HepG2 (cell line): ENCODE measurements at regions not wholly inside any gene's neighbourhood (a gene's known extent, or its start where the extent isn't known, plus 50 kb on each side); places are given as distances from the start of the nearest gene placed in this dataset.

Experiments used
- ATAC-seq: fragments of 200-7000 bp; cut with Tn5 transposase; 3 replicates; pipeline ENCODE4 v1.9.1; 2020; ENCODE audit warnings: mild to moderate bottlenecking, moderate library complexity
- BruUV-seq: library from RNA; stranded (reverse); fragments of 400-500 nt; replicated peaks from 2 replicates; lab custom pipeline; 2021; lab: Mats Ljungman, UMichigan
- CTCF ChIA-PET: fragments of 300-600 bp; formaldehyde crosslinking; extraction: SDS; loops from one replicate; lab custom pipeline; 2021; ENCODE audit warnings: low total read pairs, inconsistent platforms, low intra/inter-chr PET ratio; lab: Yijun Ruan, JAX
- POLR2A ChIA-PET: fragments of 350-600 bp; sonication (Branson Sonifier 250); formaldehyde crosslinking; loops from one replicate; lab custom pipeline; 2020; ENCODE audit warnings: antibody characterized with exemption, inconsistent platforms; lab: Yijun Ruan, JAX
- DNase-seq: peaks from one replicate; pipeline ENCODE4 v3.0.0-alpha.2; 2015; ENCODE audit warnings: low spot score
- FAIRE-seq: peaks from 3 replicates; lab custom pipeline; 2011; peaks lifted over from hg19 to GRCh38; lab: Jason Lieb, UNC
- H2AFZ ChIP-seq: one replicate; pipeline ENCODE4 v1.6.1; 2011; ENCODE audit warnings: low read length, inconsistent platforms
- H3K27ac ChIP-seq: fragments of 300-600 bp; 3 replicates; pipeline ENCODE4 v1.8.0; 2011; ENCODE audit warnings: mixed run types, mild to moderate bottlenecking, mixed read lengths, low read length, inconsistent platforms; ENCODE audit not compliant: insufficient read depth; ENCODE audit errors: extremely low read length
- H3K27me3 ChIP-seq, 2 experiments: fragments of 200-600 bp in 1 of 2; 2 replicates in 1 of 2; 3 replicates in 1 of 2; pipeline versions ENCODE4 v1.6.0 to v1.8.0; 2011; ENCODE audit warnings: low read length in 2 of 2, mild to moderate bottlenecking in 2 of 2, moderate library complexity in 2 of 2, inconsistent platforms in 1 of 2; ENCODE audit not compliant: insufficient read depth in 2 of 2, control insufficient read depth in 1 of 2
- H3K36me3 ChIP-seq, 2 experiments: fragments of 200-600 bp in 1 of 2; replicated peaks in 1 of 2; 2 replicates in 1 of 2; 3 replicates in 1 of 2; pipeline versions ENCODE4 v1.5.1 to v1.8.0; 2011; ENCODE audit warnings: low read length in 2 of 2, inconsistent platforms in 1 of 2; ENCODE audit not compliant: insufficient read depth in 2 of 2, control insufficient read depth in 1 of 2
- H3K4me1 ChIP-seq: 2 replicates; pipeline ENCODE4 v1.5.1; 2012; ENCODE audit warnings: low read length, inconsistent platforms; ENCODE audit not compliant: insufficient read depth
- H3K4me2 ChIP-seq: 2 replicates; pipeline ENCODE4 v1.6.0; 2011; ENCODE audit warnings: low read depth, low read length, inconsistent platforms
- H3K4me3 ChIP-seq, 3 experiments: fragments of 200-600 bp in 1 of 3; sonication (generic), shearing (Covaris generic) in 1 of 3; replicated peaks in 1 of 3; 2 replicates each; pipeline ENCODE4 v1.5.1; 2011 to 2016; ENCODE audit warnings: low read length in 3 of 3, inconsistent platforms in 2 of 3, low read depth in 2 of 3, mild to moderate bottlenecking in 2 of 3, control low read depth in 1 of 3, mixed read lengths in 1 of 3; ENCODE audit not compliant: insufficient read depth in 1 of 3
- H3K79me2 ChIP-seq: one replicate; pipeline ENCODE4 v1.6.1; 2011; ENCODE audit warnings: low read length, inconsistent platforms; ENCODE audit not compliant: insufficient read depth
- H3K9ac ChIP-seq: 2 replicates; pipeline ENCODE4 v1.6.0; 2011; ENCODE audit warnings: mild to moderate bottlenecking, low read depth, low read length, inconsistent platforms; ENCODE audit not compliant: insufficient read depth
- H3K9me3 ChIP-seq: 2 replicates; pipeline ENCODE4 v1.5.1; 2012; ENCODE audit warnings: mild to moderate bottlenecking, low read length
- H4K20me1 ChIP-seq: 2 replicates; pipeline ENCODE4 v1.6.0; 2011; ENCODE audit warnings: inconsistent platforms, mild to moderate bottlenecking, low read length, moderate library complexity; ENCODE audit not compliant: insufficient read depth
- ATF3 ChIP-seq: sonication (generic); formaldehyde crosslinking; IDR thresholded peaks from 2 replicates; pipeline ENCODE4 v1.4.0; 2020; ENCODE audit warnings: missing genetic modification reagents
- ETS1 ChIP-seq: sonication (generic); formaldehyde crosslinking; IDR thresholded peaks from 2 replicates; pipeline ENCODE4 v1.4.0; 2020; ENCODE audit warnings: missing genetic modification reagents
- GMEB1 ChIP-seq: sonication (generic); formaldehyde crosslinking; IDR thresholded peaks from 2 replicates; pipeline ENCODE4 v1.5.1; 2020; ENCODE audit warnings: missing genetic modification reagents, mild to moderate bottlenecking, borderline replicate concordance
- SRSF1 ChIP-seq: fragments of 200-400 bp; formaldehyde crosslinking; optimal IDR thresholded peaks from 2 replicates; pipeline ENCODE3; 2017; ENCODE audit warnings: mild to moderate bottlenecking, low read depth, low read length, moderate library complexity
- TCF12 ChIP-seq, 2 experiments: fragments of 450-650 bp in 1 of 2; sonication (generic) in 1 of 2; formaldehyde crosslinking in 1 of 2; IDR thresholded peaks; 2 replicates each; pipeline versions ENCODE4 v1.6.1 to v1.8.0; 2017 to 2022; ENCODE audit warnings: antibody characterized with exemption in 1 of 2, mild to moderate bottlenecking in 1 of 2, missing genetic modification reagents in 1 of 2, moderate library complexity in 1 of 2
- TFDP2 ChIP-seq: sonication (generic); formaldehyde crosslinking; IDR thresholded peaks from 2 replicates; pipeline ENCODE4 v1.4.0; 2020; ENCODE audit warnings: missing genetic modification reagents
- ZNF121 ChIP-seq: sonication (generic); formaldehyde crosslinking; IDR thresholded peaks from 2 replicates; pipeline ENCODE4 v1.5.0; 2020; ENCODE audit warnings: mild to moderate bottlenecking, missing genetic modification reagents
- ZNF691 ChIP-seq: sonication (generic); formaldehyde crosslinking; IDR thresholded peaks from 2 replicates; pipeline ENCODE4 v1.4.0; 2020; ENCODE audit warnings: missing genetic modification reagents, low read depth, mild to moderate bottlenecking, borderline replicate concordance
- ZNF879 ChIP-seq: sonication (generic); formaldehyde crosslinking; IDR thresholded peaks from 2 replicates; pipeline ENCODE4 v1.8.1; 2023; ENCODE audit warnings: missing genetic modification reagents
- WGBS: methylation state at CpG from one replicate; pipeline ENCODE4 v1.1.6; 2017; ENCODE audit warnings: low lambda C conversion rate; 5-methylcytosine and 5-hydroxymethylcytosine counted together
- in situ Hi-C: cut with HindIII; loops from 2 replicates; pipeline ENCODE4 v1.10.0; 2017; ENCODE audit warnings: low pct_unique_long_range_greater_than_20kb; ENCODE audit not compliant: extremely low pct_ligation_motif_present
- intact Hi-C: fragments of 100-400 bp; cut with micrococcal nuclease; formaldehyde crosslinking; loops from one replicate; pipeline ENCODE4 v1.10.0; 2022; ENCODE audit not compliant: unreplicated experiment

GRCh38 chr3:4225005-4225471 lies 78.1 kb upstream of the SETMAR start (continued):
- TF ChIP-seq ATF3 (CRISPR knock-in tag), result no peak
- no peak for TF ChIP-seq TCF12 (IDR thresholded peaks at IDR 0.05)
- TF ChIP-seq TCF12 (CRISPR knock-in tag; IDR thresholded peaks at IDR 0.05), result no peak
- no peak for TF ChIP-seq ZNF879 (CRISPR knock-in tag)
- TF ChIP-seq SRSF1, result no peak
- TF ChIP-seq GMEB1 (CRISPR knock-in tag), result no peak
- no peak for TF ChIP-seq ZNF691
- TF ChIP-seq TFDP2 (CRISPR knock-in tag), result no peak

GRCh38 chr3:4228295-4228694 lies 74.9 kb upstream of the SETMAR start:
- no peaks in the 10 kb centered on the region for H3K36me3 ChIP-seq
- intact Hi-C loops, result no loop called here
- no peaks in the 10 kb centered on the region for H3K9me3 ChIP-seq
- H4K20me1 ChIP-seq, result no peaks in the 10 kb centered on the region
- H2AFZ ChIP-seq, result no peak overlapping the region
- no peak for DNase-seq
- H3K4me3 ChIP-seq, result no peak overlapping the region
- ChIA-PET POLR2A (no interaction called here), CTCF (no interaction called here)
- 22% methylated on average over 2 of the region's 2 CpGs for WGBS
- no peaks in the 10 kb centered on the region for H3K4me1 ChIP-seq
- no peaks in the 10 kb centered on the region for H3K27me3 ChIP-seq
- TF ChIP-seq ETS1 (CRISPR knock-in tag), result no peak
- no peak for TF ChIP-seq ZNF121 (CRISPR knock-in tag)
- H3K4me2 ChIP-seq, result no peak overlapping the region
- in situ Hi-C loops, result no loop called here
- FAIRE-seq, result no peak
- no peak overlapping the region for H3K9ac ChIP-seq
- ATAC-seq, result no peak
- no peak overlapping the region for H3K27ac ChIP-seq
- no TSS peak for BruUV-seq
- no peaks in the 10 kb centered on the region for H3K79me2 ChIP-seq
